OCI-LY3 (cell line): ENCODE measurements at regions not wholly inside any gene's neighbourhood (a gene's known extent, or its start where the extent isn't known, plus 50 kb on each side); places are given as distances from the start of the nearest gene placed in this dataset.

Experiments used
- H2AFZ ChIP-seq: fragments of 200-600, 300-600 bp; shearing (Covaris generic); 2 replicates; pipeline ENCODE4 v1.6.0; 2014; ENCODE audit warnings: antibody characterized with exemption, low read depth, low read length
- H3K27ac ChIP-seq: fragments of 200-600, 300-600 bp; sonication (generic); 2 replicates; pipeline ENCODE4 v1.5.1; 2014; ENCODE audit warnings: mild to moderate bottlenecking, low read length, moderate library complexity, mixed read lengths
- H3K27me3 ChIP-seq: fragments of 200-600, 300-600 bp; sonication (generic); 2 replicates; pipeline ENCODE4 v1.6.1; 2014; ENCODE audit warnings: low read depth, low read length, mixed read lengths
- H3K36me3 ChIP-seq: fragments of 200-600, 300-600 bp; sonication (generic); replicated peaks from 2 replicates; pipeline ENCODE3; 2014; ENCODE audit warnings: low read depth, low read length, mixed read lengths
- H3K4me1 ChIP-seq: fragments of 300-600, 200-600 bp; sonication (generic); 2 replicates; pipeline ENCODE4 v1.6.1; 2014; ENCODE audit warnings: low read length, mixed read lengths
- H3K4me2 ChIP-seq: fragments of 200-600, 300-600 bp; sonication (generic); 2 replicates; pipeline ENCODE4 v1.6.1; 2014; ENCODE audit warnings: low read length, mixed read lengths
- H3K4me3 ChIP-seq: fragments of 300-600, 200-600 bp; sonication (generic); 2 replicates; pipeline ENCODE4 v1.5.1; 2014; ENCODE audit warnings: antibody characterized with exemption, mild to moderate bottlenecking, low read length, moderate library complexity
- H3K79me2 ChIP-seq: fragments of 300-600, 200-600 bp; shearing (Covaris generic); 2 replicates; pipeline ENCODE4 v1.6.1; 2014; ENCODE audit warnings: mild to moderate bottlenecking, low read length, mixed read lengths
- H3K9ac ChIP-seq: fragments of 300-600, 200-600 bp; shearing (Covaris generic); 2 replicates; pipeline ENCODE4 v1.6.0; 2014; ENCODE audit warnings: mild to moderate bottlenecking, low read length, moderate library complexity
- H3K9me3 ChIP-seq: fragments of 200-600, 300-600 bp; shearing (Covaris generic); 2 replicates; pipeline ENCODE4 v1.6.1; 2014; ENCODE audit warnings: low read length, mixed read lengths; ENCODE audit not compliant: insufficient read depth
- H4K20me1 ChIP-seq: fragments of 200-600, 300-600 bp; sonication (generic); 2 replicates; pipeline ENCODE4 v1.6.1; 2016; ENCODE audit warnings: low read length, mixed read lengths; ENCODE audit not compliant: insufficient read depth
- EZH2phosphoT487 ChIP-seq: fragments of 200-600 bp; shearing (Covaris generic); IDR thresholded peaks from 2 replicates; pipeline ENCODE4 v1.6.1; 2018; ENCODE audit warnings: antibody characterized with exemption, mixed run types, low read depth
- TF ChIP-seq, protein P1 (sequence below): fragments of 200-600, 300-600 bp; sonication (generic); IDR thresholded peaks from 2 replicates; pipeline ENCODE4 v1.5.1; 2014; ENCODE audit warnings: antibody characterized with exemption, low read length, low read depth

DNA sequence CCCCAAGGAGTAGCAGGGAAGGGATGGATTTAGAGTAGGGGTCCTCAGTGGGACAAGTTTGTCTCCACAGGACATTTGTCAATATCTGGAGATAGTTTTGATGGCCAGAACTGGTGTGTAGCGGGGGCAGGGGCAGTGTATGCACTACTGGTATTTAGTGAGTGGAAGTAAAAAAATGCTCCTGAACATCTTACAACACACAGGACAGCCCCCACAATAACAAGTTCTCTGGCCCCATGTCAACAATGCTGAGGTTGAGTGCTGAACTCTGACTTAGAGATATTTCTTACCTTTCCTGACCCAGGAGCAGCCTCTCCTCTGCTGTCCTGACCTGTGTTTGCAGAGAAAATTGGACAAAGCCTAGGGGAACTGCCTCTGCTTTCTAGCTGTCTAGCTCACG is 365.8 kb downstream of the HAPSTR1 start:
- Histone ChIP-seq H3K79me2 (no peaks in the 10 kb centered on the region), H3K9me3 (no peaks in the 10 kb centered on the region), H3K9ac (no peak overlapping the region), H3K4me1 (no peaks in the 10 kb centered on the region), H4K20me1 (no peaks in the 10 kb centered on the region), H3K27me3 (peaks cover 7% of the 10 kb centered on the region; the same call in 1 of the 2 replicates), H3K4me2 (no peak overlapping the region), H3K4me3 (no peak overlapping the region), H2AFZ (no peak overlapping the region), H3K27ac (no peak overlapping the region), H3K36me3 (no peaks in the 10 kb centered on the region)
- TF ChIP-seq EZH2phosphoT487 = no peak
- TF ChIP-seq, protein P1, sequence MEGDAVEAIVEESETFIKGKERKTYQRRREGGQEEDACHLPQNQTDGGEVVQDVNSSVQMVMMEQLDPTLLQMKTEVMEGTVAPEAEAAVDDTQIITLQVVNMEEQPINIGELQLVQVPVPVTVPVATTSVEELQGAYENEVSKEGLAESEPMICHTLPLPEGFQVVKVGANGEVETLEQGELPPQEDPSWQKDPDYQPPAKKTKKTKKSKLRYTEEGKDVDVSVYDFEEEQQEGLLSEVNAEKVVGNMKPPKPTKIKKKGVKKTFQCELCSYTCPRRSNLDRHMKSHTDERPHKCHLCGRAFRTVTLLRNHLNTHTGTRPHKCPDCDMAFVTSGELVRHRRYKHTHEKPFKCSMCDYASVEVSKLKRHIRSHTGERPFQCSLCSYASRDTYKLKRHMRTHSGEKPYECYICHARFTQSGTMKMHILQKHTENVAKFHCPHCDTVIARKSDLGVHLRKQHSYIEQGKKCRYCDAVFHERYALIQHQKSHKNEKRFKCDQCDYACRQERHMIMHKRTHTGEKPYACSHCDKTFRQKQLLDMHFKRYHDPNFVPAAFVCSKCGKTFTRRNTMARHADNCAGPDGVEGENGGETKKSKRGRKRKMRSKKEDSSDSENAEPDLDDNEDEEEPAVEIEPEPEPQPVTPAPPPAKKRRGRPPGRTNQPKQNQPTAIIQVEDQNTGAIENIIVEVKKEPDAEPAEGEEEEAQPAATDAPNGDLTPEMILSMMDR = no peak

DNA sequence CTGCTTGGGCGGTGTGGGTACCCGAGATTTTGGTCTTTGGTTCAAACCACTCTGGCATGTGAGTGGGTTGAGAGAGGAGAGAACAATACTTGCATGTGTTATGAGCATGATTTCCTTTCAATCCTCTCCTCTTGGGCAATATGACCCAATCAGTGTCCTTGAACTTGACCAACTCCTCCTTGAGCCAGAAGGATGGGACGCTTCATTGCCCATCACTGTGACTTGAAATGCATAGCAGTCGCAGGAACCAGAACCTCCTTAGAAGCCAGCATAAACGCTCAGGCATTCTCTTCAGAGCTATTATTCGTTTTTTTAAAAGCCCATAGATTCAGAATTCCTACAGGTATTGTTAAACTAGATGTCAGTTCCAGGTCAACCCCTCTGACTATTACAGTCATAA is 367.4 kb downstream of the HAPSTR1 start:
- Histone ChIP-seq H3K4me2 (no peak overlapping the region), H4K20me1 (no peaks in the 10 kb centered on the region), H2AFZ (no peak overlapping the region), H3K9ac (no peak overlapping the region), H3K27ac (no peak overlapping the region), H3K9me3 (no peaks in the 10 kb centered on the region), H3K4me3 (no peak overlapping the region), H3K36me3 (no peaks in the 10 kb centered on the region), H3K27me3 (peaks cover 14% of the 10 kb centered on the region; the same call in 1 of the 2 replicates), H3K79me2 (no peaks in the 10 kb centered on the region), H3K4me1 (no peaks in the 10 kb centered on the region)
- TF ChIP-seq, protein P1 = no peak
- TF ChIP-seq EZH2phosphoT487 = no peak

- Histone ChIP-seq H4K20me1 (no peaks in the 10 kb centered on the region), H3K27ac (no peak overlapping the region), H3K79me2 (no peaks in the 10 kb centered on the region), H3K9me3 (no peaks in the 10 kb centered on the region), H3K27me3 (peaks cover 14% of the 10 kb centered on the region; the same call in 1 of the 2 replicates), H3K4me3 (no peak overlapping the region), H2AFZ (no peak overlapping the region), H3K4me2 (no peak overlapping the region), H3K4me1 (no peaks in the 10 kb centered on the region), H3K36me3 (no peaks in the 10 kb centered on the region), H3K9ac (no peak overlapping the region)
- TF ChIP-seq EZH2phosphoT487 = no peak
- TF ChIP-seq, protein P1 = no peak
These were observed 371.5 kb downstream of the HAPSTR1 start for GRCh38 chr16:9462984-9463383.

- no peak overlapping the region for H3K9ac ChIP-seq
- H3K9me3 ChIP-seq = no peaks in the 10 kb centered on the region
- H4K20me1 ChIP-seq = no peaks in the 10 kb centered on the region
- H3K27me3 ChIP-seq = peaks cover 14% of the 10 kb centered on the region; the same call in 1 of the 2 replicates
- no peak overlapping the region for H3K4me3 ChIP-seq
- no peaks in the 10 kb centered on the region for H3K4me1 ChIP-seq
- no peak overlapping the region for H2AFZ ChIP-seq
- no peak overlapping the region for H3K27ac ChIP-seq
- no peaks in the 10 kb centered on the region for H3K79me2 ChIP-seq
- no peak overlapping the region for H3K4me2 ChIP-seq
- TF ChIP-seq, protein P1 = no peak
- TF ChIP-seq EZH2phosphoT487 = no peak
- no peaks in the 10 kb centered on the region for H3K36me3 ChIP-seq
These were observed 372.0 kb downstream of the HAPSTR1 start for GRCh38 chr16:9463461-9463860.
